Sigmoid colon (tissue), 6 donors: ENCODE measurements at regions not wholly inside any gene's neighbourhood (a gene's known extent, or its start where the extent isn't known, plus 50 kb on each side); places are given as distances from the start of the nearest gene placed in this dataset.

ENCODE experiments used
- DNase-seq: peaks from one replicate; pipeline ENCODE4 v3.0.0-alpha.2; 2019
- H3K27ac ChIP-seq, 4 donors: fragments of 200-600 bp; sonication (generic); one replicate each; pipeline ENCODE4 v1.5.1; 2016 to 2019; ENCODE audit warnings: mild to moderate bottlenecking in 1 of 4
- H3K27me3 ChIP-seq, 3 donors: fragments of 200-600 bp; sonication (generic); one replicate each; pipeline ENCODE4 v1.5.1; 2019; ENCODE audit warnings: mild to moderate bottlenecking in 1 of 3
- H3K36me3 ChIP-seq, 4 donors: fragments of 200-600 bp; sonication (generic); one replicate each; pipeline ENCODE4 v1.5.1; 2016 to 2019
- H3K4me1 ChIP-seq, 4 donors: fragments of 200-600 bp; sonication (generic); one replicate each; pipeline ENCODE4 v1.5.1; 2017 to 2019
- H3K4me3 ChIP-seq, 4 donors: fragments of 200-600 bp; sonication (generic); one replicate each; pipeline ENCODE4 v1.5.1; 2017 to 2019; ENCODE audit warnings: mild to moderate bottlenecking in 2 of 4, moderate library complexity in 1 of 4
- H3K9me3 ChIP-seq, 4 donors: fragments of 200-600 bp in 3 of 4; sonication (generic) in 3 of 4; one replicate each; pipeline versions ENCODE4 v1.5.1 to v1.6.1; 2013 to 2019
- EP300 ChIP-seq, 4 donors: sonication (generic); formaldehyde crosslinking; IDR thresholded peaks; one replicate each; pipeline ENCODE4 v1.6.1; 2017; ENCODE audit warnings: antibody characterized with exemption in 4 of 4
- POLR2A ChIP-seq, 2 donors: fragments of 450-650 bp; IDR thresholded peaks; one replicate each; pipeline ENCODE4 v1.6.1; 2016; ENCODE audit warnings: antibody characterized with exemption in 2 of 2, mild to moderate bottlenecking in 2 of 2, moderate library complexity in 2 of 2
- POLR2AphosphoS5 ChIP-seq, 4 donors: sonication (generic); formaldehyde crosslinking; IDR thresholded peaks; one replicate each; pipeline ENCODE4 v1.6.1; 2017; ENCODE audit warnings: antibody characterized with exemption in 4 of 4
- WGBS, 2 donors: extraction: QIAGEN DNeasy Blood & Tissue Kit; methylation state at CpG; one replicate each; pipeline ENCODE4 v1.1.7; 2013; 5-methylcytosine and 5-hydroxymethylcytosine counted together
- intact Hi-C: fragments of 100-400 bp; cut with DNase I; formaldehyde crosslinking; loops from one replicate; pipeline ENCODE4 v1.15.1; 2023
- TF ChIP-seq, protein P1 (sequence below), 4 experiments: fragments of 450-650 bp in 3 of 4; fragments of 200-600 bp in 1 of 4; IDR thresholded peaks; one replicate each; pipeline ENCODE4 v1.5.1; 2016 to 2019; ENCODE audit warnings: antibody characterized with exemption in 4 of 4, mild to moderate bottlenecking in 3 of 4, moderate library complexity in 2 of 4
- donor health status: healthy with polysubstance abuse.
- donor health status: healthy.

DNA sequence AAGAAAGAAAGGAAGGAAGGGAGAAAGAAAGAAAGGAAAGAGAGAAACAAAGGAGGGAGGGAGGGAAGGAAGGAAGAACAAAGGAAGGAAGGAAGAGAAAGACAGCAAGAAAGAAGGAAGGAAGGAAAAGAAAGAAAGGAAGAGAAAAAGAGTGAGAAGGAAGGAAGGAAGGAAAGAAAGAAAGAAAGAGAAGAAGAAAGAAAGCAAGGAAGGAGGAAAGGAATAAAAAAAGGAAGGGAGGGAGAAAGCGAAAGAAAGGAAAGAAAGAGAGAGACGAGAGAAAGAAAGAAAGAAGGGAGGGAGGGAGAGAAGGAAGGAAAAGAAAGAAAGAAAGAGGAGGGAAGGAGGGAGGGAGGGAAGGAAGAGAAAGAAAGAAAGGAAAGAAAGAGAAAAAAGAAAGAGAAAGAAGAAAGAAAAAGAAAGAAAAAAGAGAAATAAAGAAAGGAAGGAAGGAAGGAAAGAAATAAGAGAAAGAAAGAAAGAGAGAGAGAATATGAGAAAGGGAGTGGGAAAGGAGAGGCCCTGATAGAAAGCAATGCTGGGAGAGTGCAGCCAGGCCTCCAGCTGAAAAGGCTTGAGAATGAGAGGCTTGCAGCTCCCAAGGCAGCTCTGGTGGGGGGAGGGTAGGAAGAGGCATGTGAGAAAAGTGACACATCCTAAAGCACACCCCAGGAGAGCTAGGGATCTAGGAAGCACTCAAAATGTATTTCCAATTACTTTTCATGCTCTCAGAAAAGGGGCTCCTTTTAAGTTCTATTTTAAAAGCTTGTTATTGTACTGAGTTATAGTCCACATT lies 134.0 kb upstream of the ZIC3 start:
- intact Hi-C loops: no loop called here
- WGBS, 2 donors: 46 to 65% methylated on average over 2 of the region's 2 CpGs
- DNase-seq: no peak
- Histone ChIP-seq H3K27me3 (peaks cover 27 to 39% (median 34%) of the 10 kb centered on the region in 3 donors), H3K9me3 (no peaks in the 10 kb centered on the region), H3K4me1 (peaks cover 0 to 20% (median 14%) of the 10 kb centered on the region in 4 donors), H3K36me3 (no peaks in the 10 kb centered on the region), H3K4me3 (no peak overlapping the region), H3K27ac (no peak overlapping the region)
- TF ChIP-seq EP300 (IDR thresholded peaks at IDR 0.05): no peak
- no peak for TF ChIP-seq POLR2A (IDR thresholded peaks at IDR 0.05)
- TF ChIP-seq, protein P1, sequence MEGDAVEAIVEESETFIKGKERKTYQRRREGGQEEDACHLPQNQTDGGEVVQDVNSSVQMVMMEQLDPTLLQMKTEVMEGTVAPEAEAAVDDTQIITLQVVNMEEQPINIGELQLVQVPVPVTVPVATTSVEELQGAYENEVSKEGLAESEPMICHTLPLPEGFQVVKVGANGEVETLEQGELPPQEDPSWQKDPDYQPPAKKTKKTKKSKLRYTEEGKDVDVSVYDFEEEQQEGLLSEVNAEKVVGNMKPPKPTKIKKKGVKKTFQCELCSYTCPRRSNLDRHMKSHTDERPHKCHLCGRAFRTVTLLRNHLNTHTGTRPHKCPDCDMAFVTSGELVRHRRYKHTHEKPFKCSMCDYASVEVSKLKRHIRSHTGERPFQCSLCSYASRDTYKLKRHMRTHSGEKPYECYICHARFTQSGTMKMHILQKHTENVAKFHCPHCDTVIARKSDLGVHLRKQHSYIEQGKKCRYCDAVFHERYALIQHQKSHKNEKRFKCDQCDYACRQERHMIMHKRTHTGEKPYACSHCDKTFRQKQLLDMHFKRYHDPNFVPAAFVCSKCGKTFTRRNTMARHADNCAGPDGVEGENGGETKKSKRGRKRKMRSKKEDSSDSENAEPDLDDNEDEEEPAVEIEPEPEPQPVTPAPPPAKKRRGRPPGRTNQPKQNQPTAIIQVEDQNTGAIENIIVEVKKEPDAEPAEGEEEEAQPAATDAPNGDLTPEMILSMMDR (IDR thresholded peaks at IDR 0.05): no peak
- no peak for TF ChIP-seq POLR2AphosphoS5 (IDR thresholded peaks at IDR 0.05)

DNA sequence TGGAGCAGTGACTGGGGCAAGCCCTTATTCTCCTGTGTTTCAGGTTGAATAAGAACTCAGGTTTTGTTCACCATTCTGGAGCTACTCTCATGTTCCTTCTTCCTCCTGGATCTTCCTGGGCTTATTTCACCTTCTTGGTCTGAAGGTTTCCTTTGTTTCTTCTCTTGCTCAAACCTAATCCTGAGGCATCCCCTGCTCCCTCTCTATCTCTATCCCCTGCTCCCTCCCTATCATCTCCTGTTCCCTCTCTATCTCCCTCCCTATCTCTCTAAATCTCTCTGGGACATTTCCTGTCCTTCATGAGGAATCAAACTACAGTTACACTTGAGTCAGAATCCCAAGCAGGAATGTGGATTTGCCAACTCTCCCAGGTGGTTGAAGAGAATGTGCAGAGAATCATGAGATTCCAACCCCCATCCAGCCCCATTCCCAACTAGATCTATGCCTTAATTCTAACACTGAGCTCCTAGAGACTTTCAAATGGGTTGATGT lies 134.9 kb upstream of the ZIC3 start:
- TF ChIP-seq POLR2AphosphoS5 (IDR thresholded peaks at IDR 0.05) (no peak), EP300 (IDR thresholded peaks at IDR 0.05) (no peak), POLR2A (IDR thresholded peaks at IDR 0.05) (no peak)
- TF ChIP-seq, protein P1 (IDR thresholded peaks at IDR 0.05): no peak
- no peak overlapping the region for H3K27ac ChIP-seq
- H3K27me3 ChIP-seq: peaks cover 33 to 48% (median 40%) of the 10 kb centered on the region in 3 donors
- no peaks in the 10 kb centered on the region for H3K9me3 ChIP-seq
- H3K4me1 ChIP-seq: peaks cover 0 to 22% (median 15%) of the 10 kb centered on the region in 4 donors
- no peaks in the 10 kb centered on the region for H3K36me3 ChIP-seq
- H3K4me3 ChIP-seq: no peak overlapping the region
- intact Hi-C loops: no loop called here
- DNase-seq: no peak

- intact Hi-C loops: no loop called here
- no peak for DNase-seq
- 5 to 15% methylated on average over 16 to 17 of the region's 17 CpGs for WGBS, 2 donors
- H3K27me3 ChIP-seq: peaks cover 40 to 55% (median 46%) of the 10 kb centered on the region in 3 donors
- H3K9me3 ChIP-seq: no peaks in the 10 kb centered on the region
- no peak overlapping the region for H3K4me3 ChIP-seq
- TF ChIP-seq, protein P1 (IDR thresholded peaks at IDR 0.05): no peak
- TF ChIP-seq POLR2AphosphoS5 (IDR thresholded peaks at IDR 0.05) (no peak), POLR2A (IDR thresholded peaks at IDR 0.05) (no peak), EP300 (IDR thresholded peaks at IDR 0.05) (no peak)
- peaks cover 0 to 22% (median 15%) of the 10 kb centered on the region in 4 donors for H3K4me1 ChIP-seq
- no peaks in the 10 kb centered on the region for H3K36me3 ChIP-seq
- no peak overlapping the region for H3K27ac ChIP-seq
Measured at GRCh38 chrX:137430301-137430700, 135.6 kb upstream of the ZIC3 start.

- peaks cover 49 to 68% (median 60%) of the 10 kb centered on the region in 3 donors for H3K27me3 ChIP-seq
- 5 to 11% methylated on average over 44 of the region's 44 CpGs for WGBS, 2 donors
Measured at GRCh38 chrX:137428766-137429591, 136.9 kb upstream of the ZIC3 start.

More at GRCh38 chrX:137428766-137429591, 136.9 kb upstream of the ZIC3 start:
- no peak for DNase-seq
- H3K4me1 ChIP-seq: peaks cover 0 to 22% (median 15%) of the 10 kb centered on the region in 4 donors
- no peaks in the 10 kb centered on the region for H3K36me3 ChIP-seq
- no peaks in the 10 kb centered on the region for H3K9me3 ChIP-seq
- TF ChIP-seq POLR2A (IDR thresholded peaks at IDR 0.05) (no peak), EP300 (IDR thresholded peaks at IDR 0.05) (no peak), POLR2AphosphoS5 (IDR thresholded peaks at IDR 0.05) (no peak)
- TF ChIP-seq, protein P1 (IDR thresholded peaks at IDR 0.05): no peak
- H3K4me3 ChIP-seq: peak overlapping the region in 3 of 4 donors; percentile 38 to 48 (median 45)
- intact Hi-C loops: loop anchor here (10.0 kb wide), 1 partner anchor 136 kb away; the partner anchor contains the start of gene ZIC3
- no peak overlapping the region for H3K27ac ChIP-seq
